Jurkat, Clone E6-1 (cell line): ENCODE measurements at regions not wholly inside any gene's neighbourhood (a gene's known extent, or its start where the extent isn't known, plus 50 kb on each side); places are given as distances from the start of the nearest gene placed in this dataset.
A peak's percentile ranks its signal among the peaks of the same experiment; 100 is the strongest.

Experiments used
- DNase-seq: peaks from one replicate; pipeline ENCODE4 v3.0.0-alpha.2; 2011; ENCODE audit warnings: low read depth, low spot score
- H3K4me3 ChIP-seq: 2 replicates; pipeline ENCODE4 v1.5.1; 2011; ENCODE audit warnings: mild to moderate bottlenecking, low read length, control low read depth, moderate library complexity

- no peak overlapping the region for H3K4me3 ChIP-seq
Measured at GRCh38 chr3:25265284-25265683, 162.8 kb upstream of the RARB start.

GRCh38 chr3:25266677-25267076 is 161.4 kb upstream of the RARB start:
- H3K4me3 ChIP-seq: no peak overlapping the region
- DNase-seq: no peak

More at GRCh38 chr3:25265284-25265683, 162.8 kb upstream of the RARB start:
- peak; percentile 15 for DNase-seq

GRCh38 chr3:25272090-25272489 is 156.0 kb upstream of the RARB start:
- no peak overlapping the region for H3K4me3 ChIP-seq
- DNase-seq: no peak

GRCh38 chr3:25273582-25274171 is 154.4 kb upstream of the RARB start:
- H3K4me3 ChIP-seq: no peak overlapping the region
- DNase-seq: no peak

GRCh38 chr3:25277503-25277902 is 150.6 kb upstream of the RARB start:
- no peak for DNase-seq
- H3K4me3 ChIP-seq: no peak overlapping the region

GRCh38 chr3:25281041-25281731 is 146.9 kb upstream of the RARB start:
- no peak for DNase-seq

GRCh38 chr3:25281732-25282126 is 146.3 kb upstream of the RARB start:
- no peak overlapping the region for H3K4me3 ChIP-seq
- DNase-seq: no peak

More at GRCh38 chr3:25281041-25281731, 146.9 kb upstream of the RARB start:
- H3K4me3 ChIP-seq: no peak overlapping the region

- H3K4me3 ChIP-seq: no peak overlapping the region
Measured at GRCh38 chr3:25283613-25284012, 144.4 kb upstream of the RARB start.

GRCh38 chr3:25284249-25284648 is 143.8 kb upstream of the RARB start:
- no peak for DNase-seq
- H3K4me3 ChIP-seq: no peak overlapping the region

More at GRCh38 chr3:25283613-25284012, 144.4 kb upstream of the RARB start:
- DNase-seq: no peak

- no peak overlapping the region for H3K4me3 ChIP-seq
- no peak for DNase-seq
Measured at GRCh38 chr3:25287291-25287884, 140.7 kb upstream of the RARB start.

GRCh38 chr3:25288413-25288812 is 139.7 kb upstream of the RARB start:
- H3K4me3 ChIP-seq: no peak overlapping the region
- DNase-seq: no peak

- no peak for DNase-seq
- H3K4me3 ChIP-seq: no peak overlapping the region
Measured at GRCh38 chr3:25289156-25289555, 138.9 kb upstream of the RARB start.

- no peak overlapping the region for H3K4me3 ChIP-seq
- DNase-seq: no peak
Measured at GRCh38 chr3:25289663-25290062, 138.4 kb upstream of the RARB start.

- H3K4me3 ChIP-seq: no peak overlapping the region
- DNase-seq: no peak
Measured at GRCh38 chr3:25291481-25291905, 136.6 kb upstream of the RARB start.

GRCh38 chr3:25292036-25292435 is 136.0 kb upstream of the RARB start:
- H3K4me3 ChIP-seq: no peak overlapping the region
- DNase-seq: no peak

- DNase-seq: no peak
- H3K4me3 ChIP-seq: no peak overlapping the region
Measured at GRCh38 chr3:25292595-25292994, 135.5 kb upstream of the RARB start.

- no peak overlapping the region for H3K4me3 ChIP-seq
- DNase-seq: no peak
Measured at GRCh38 chr3:25293736-25294135, 134.3 kb upstream of the RARB start.

GRCh38 chr3:25294169-25294805 is 133.8 kb upstream of the RARB start:
- peak; percentile 9 for DNase-seq

GRCh38 chr3:25297667-25298585 is 130.1 kb upstream of the RARB start:
- H3K4me3 ChIP-seq: no peak overlapping the region
- DNase-seq: no peak

More at GRCh38 chr3:25294169-25294805, 133.8 kb upstream of the RARB start:
- H3K4me3 ChIP-seq: no peak overlapping the region
